AG04450 (cell line): ENCODE measurements at regions not wholly inside any gene's neighbourhood (a gene's known extent, or its start where the extent isn't known, plus 50 kb on each side); places are given as distances from the start of the nearest gene placed in this dataset.

Experiments
- CTCF ChIA-PET: fragments of 300-600, 350-600 bp; formaldehyde crosslinking; extraction: SDS; loops from one replicate; lab custom pipeline; 2022; ENCODE audit warnings: antibody characterized with exemption, inconsistent platforms; lab: Charles Lee
- POLR2A ChIA-PET: fragments of 350-600 bp; formaldehyde crosslinking; extraction: SDS; loops from one replicate; lab custom pipeline; 2021; ENCODE audit warnings: antibody characterized with exemption, inconsistent platforms; lab: Yijun Ruan, JAX
- DNase-seq: peaks from one replicate; pipeline ENCODE4 v3.0.0-alpha.2; 2011; ENCODE audit warnings: low read depth, low spot score
- H3K27ac ChIP-seq: one replicate; pipeline ENCODE4 v1.5.1; 2012; ENCODE audit warnings: low read depth, low read length, control low read depth
- H3K27me3 ChIP-seq: one replicate; pipeline ENCODE4 v1.6.0; 2012; ENCODE audit warnings: low read length; ENCODE audit not compliant: control insufficient read depth, insufficient read depth
- H3K4me3 ChIP-seq: 2 replicates; pipeline ENCODE4 v1.5.1; 2011; ENCODE audit warnings: mild to moderate bottlenecking, low read depth, low read length, control low read depth
- H3K9me3 ChIP-seq: 2 replicates; pipeline ENCODE4 v1.5.1; 2012; ENCODE audit warnings: low read length; ENCODE audit not compliant: control insufficient read depth, insufficient read depth
- CTCF ChIP-seq: IDR thresholded peaks from 2 replicates; pipeline ENCODE4 v1.5.1; 2011; ENCODE audit warnings: low read depth, low read length, control low read depth, inconsistent platforms

- H3K27me3 ChIP-seq = no peaks in the 10 kb centered on the region
- CTCF ChIA-PET = no interaction called here
- H3K9me3 ChIP-seq = no peaks in the 10 kb centered on the region
- no peak overlapping the region for H3K27ac ChIP-seq
- H3K4me3 ChIP-seq = no peak overlapping the region
- POLR2A ChIA-PET = no interaction called here
- no peak for TF ChIP-seq CTCF
- no peak for DNase-seq
These were observed 251.5 kb upstream of the FN1 start for GRCh38 chr2:215687149-215688031.

DNA sequence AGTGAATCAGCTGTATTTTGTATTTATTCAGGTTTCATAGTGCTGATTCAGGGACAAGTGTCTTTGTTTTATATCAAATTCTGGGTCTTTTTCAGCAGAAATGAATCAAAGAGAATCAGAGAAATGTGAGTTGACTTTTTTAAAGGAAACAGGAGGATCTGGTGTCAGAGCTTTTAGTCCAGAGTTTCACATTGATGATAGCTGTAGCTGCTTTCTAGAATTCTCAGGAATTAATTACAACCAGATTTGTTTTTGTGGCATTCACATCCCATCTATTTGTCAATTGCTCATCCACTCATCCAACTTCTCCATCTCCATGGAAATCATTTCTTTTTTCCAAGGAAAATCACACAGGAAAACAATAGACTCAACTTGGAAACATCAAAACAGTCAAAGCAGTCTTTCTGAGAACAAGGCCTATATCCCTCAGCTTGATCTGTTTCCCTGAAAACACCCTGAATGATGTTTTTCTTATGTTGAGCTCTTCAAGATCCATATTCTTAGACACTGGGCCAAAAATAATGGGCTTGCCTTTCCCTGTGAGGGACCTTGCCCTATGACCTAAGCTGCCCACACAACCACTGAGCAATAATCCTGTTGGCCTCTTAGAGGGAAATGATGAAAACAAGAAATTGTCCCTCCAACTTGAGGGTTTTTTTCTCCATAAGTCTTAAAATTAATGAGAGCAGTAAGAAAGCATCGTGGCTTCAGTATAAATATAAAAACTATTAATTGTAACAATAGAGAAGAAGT lies 249.5 kb upstream of the FN1 start:
- POLR2A ChIA-PET = interaction anchor here (0.5 kb wide), 1 partner anchor 273 kb away, joined by 6 read pairs; no protein-coding TSS in a partner anchor

GRCh38 chr2:215684448-215685237 lies 248.8 kb upstream of the FN1 start:
- H3K4me3 ChIP-seq = no peak overlapping the region
- no peak for DNase-seq
- ChIA-PET CTCF (interaction anchor here (1.3 kb wide), 1 partner anchor 17 kb away, joined by 3 read pairs; no protein-coding TSS in a partner anchor), POLR2A (no interaction called here)
- peak overlapping the region; percentile 76 for H3K27ac ChIP-seq
- no peaks in the 10 kb centered on the region for H3K27me3 ChIP-seq
- H3K9me3 ChIP-seq = no peaks in the 10 kb centered on the region
- TF ChIP-seq CTCF = no peak

More for the DNA sequence above, 249.5 kb upstream of the FN1 start:
- Histone ChIP-seq H3K4me3 (no peak overlapping the region), H3K27me3 (no peaks in the 10 kb centered on the region), H3K27ac (no peak overlapping the region), H3K9me3 (no peaks in the 10 kb centered on the region)
- TF ChIP-seq CTCF = no peak
- no peak for DNase-seq
- CTCF ChIA-PET = interaction anchor here (0.6 to 1.3 kb wide), 2 partner anchors 17 to 79 kb away, joined by 3 to 5 read pairs; no protein-coding TSS in a partner anchor

DNA sequence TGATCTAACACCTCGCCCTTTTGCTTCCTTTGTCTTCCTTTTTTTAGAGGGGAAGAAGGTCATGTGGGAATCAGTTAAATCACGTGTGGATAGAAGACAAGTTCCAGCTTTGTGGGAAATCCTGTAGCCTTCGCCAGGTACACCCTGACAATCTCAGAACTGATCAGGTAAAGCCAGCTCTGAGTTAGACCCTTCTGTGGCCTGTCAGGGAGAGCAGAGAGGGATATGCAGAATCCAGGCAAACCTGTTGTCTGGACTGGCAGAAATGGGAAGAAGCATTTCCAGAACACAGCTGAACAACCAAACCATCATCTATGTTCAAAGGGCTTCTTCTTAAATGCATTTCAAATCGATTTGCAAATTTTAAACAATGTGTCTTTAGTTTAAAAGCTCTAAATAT lies 247.4 kb upstream of the FN1 start:
- no peak overlapping the region for H3K27ac ChIP-seq
- no peak overlapping the region for H3K4me3 ChIP-seq
- ChIA-PET CTCF (interaction anchor here (0.6 kb wide), 1 partner anchor 1124 kb away, joined by 3 read pairs; no protein-coding TSS in a partner anchor), POLR2A (no interaction called here)
- no peaks in the 10 kb centered on the region for H3K27me3 ChIP-seq
- DNase-seq = no peak
- H3K9me3 ChIP-seq = no peaks in the 10 kb centered on the region
- no peak for TF ChIP-seq CTCF
